ENCODE measurements at regions not wholly inside any gene's neighbourhood (a gene's known extent, or its start where the extent isn't known, plus 50 kb on each side); places are given as distances from the start of the nearest gene placed in this dataset.

DNA sequence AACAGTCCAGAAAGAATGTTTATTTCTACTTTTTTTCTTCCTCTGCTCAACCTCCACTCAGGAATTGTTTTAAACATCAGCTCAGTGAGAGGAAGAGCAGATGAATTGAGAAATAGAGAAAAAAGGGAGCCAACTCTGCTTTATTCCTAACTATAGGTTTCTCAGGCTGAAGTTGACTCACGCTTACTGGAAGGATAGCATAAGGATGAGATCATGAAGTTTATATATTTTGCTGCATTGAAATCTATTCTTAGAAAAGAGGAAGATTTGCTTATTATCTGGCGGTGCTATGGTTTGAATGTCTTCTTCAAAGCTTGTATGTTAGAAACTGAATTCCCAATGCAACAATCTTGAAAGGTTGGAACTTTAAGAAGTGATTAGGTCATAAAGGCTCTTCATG lies 1673.4 kb upstream of the PCDH7 start (continued):
- TF ChIP-seq, protein P1, sequence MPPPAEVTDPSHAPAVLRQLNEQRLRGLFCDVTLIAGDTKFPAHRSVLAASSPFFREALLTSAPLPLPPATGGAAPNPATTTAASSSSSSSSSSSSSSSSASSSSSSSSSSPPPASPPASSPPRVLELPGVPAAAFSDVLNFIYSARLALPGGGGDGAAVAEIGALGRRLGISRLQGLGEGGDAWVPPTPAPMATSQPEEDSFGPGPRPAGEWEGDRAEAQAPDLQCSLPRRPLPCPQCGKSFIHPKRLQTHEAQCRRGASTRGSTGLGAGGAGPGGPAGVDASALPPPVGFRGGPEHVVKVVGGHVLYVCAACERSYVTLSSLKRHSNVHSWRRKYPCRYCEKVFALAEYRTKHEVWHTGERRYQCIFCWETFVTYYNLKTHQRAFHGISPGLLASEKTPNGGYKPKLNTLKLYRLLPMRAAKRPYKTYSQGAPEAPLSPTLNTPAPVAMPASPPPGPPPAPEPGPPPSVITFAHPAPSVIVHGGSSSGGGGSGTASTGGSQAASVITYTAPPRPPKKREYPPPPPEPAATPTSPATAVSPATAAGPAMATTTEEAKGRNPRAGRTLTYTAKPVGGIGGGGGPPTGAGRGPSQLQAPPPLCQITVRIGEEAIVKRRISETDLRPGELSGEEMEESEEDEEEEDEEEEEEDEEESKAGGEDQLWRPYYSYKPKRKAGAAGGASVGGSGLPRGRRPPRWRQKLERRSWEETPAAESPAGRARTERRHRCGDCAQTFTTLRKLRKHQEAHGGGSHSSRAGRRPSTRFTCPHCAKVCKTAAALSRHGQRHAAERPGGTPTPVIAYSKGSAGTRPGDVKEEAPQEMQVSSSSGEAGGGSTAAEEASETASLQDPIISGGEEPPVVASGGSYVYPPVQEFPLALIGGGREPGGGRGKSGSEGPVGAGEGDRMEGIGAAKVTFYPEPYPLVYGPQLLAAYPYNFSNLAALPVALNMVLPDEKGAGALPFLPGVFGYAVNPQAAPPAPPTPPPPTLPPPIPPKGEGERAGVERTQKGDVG (CRISPR knock-in tag; IDR thresholded peaks at IDR 0.05): no peak
- TF ChIP-seq KDM1A (IDR thresholded peaks at IDR 0.05; ENCODE audit: borderline replicate concordance): no peak

DNA sequence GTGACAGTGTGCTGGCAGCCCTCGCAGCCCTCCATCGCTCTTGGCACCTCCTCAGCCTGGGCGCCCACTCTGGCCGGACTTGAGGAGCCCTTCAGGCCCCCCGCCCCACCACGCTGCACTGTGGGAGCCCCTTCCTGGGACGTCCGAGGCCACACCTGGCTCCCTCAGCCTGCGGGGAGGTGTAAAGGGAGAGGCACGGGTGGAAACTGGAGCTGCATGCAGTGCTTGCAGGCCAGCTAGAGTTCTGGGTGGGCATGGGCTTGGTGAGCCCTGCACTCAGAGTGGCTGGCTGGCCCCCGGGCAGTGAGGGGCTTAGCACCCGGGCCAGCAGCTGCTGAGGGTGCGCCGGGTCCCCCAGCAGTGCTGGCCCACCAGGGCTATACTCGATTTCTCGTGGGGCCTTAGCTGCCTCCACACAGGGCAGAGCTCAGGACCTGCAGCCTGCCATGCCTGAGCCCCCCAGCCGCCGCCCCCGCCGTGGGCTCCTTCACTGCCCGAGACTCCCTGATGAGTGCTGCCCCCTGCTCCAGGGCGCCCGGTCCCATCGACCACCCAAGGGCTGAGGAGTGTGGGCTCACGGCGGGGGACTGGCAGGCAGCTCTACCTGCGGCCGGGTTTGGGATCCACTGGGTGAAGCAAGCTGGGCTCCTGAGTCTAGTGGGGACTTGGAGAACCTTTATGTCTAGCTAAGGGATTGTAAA lies 1672.7 kb upstream of the PCDH7 start:
- H3K9me3 ChIP-seq (replicated peaks; ENCODE audit: control insufficient read depth, insufficient read depth, low read length): no peaks in the 10 kb centered on the region
- SMC1A ChIA-PET (ENCODE audit: uncharacterized antibody, unreplicated experiment): no interaction called here
- no peak for FAIRE-seq
- H3K79me2 ChIP-seq (ENCODE audit: control insufficient read depth, insufficient read depth, low read length): no peaks in the 10 kb centered on the region
- H3K9ac ChIP-seq (ENCODE audit: control insufficient read depth, insufficient read depth, low read length): no peak overlapping the region
- CTCF ChIA-PET: no interaction called here
- POLR2A ChIA-PET: no interaction called here
- ATAC-seq: no peak
- H3K4me2 ChIP-seq (ENCODE audit: control insufficient read depth, insufficient read depth): no peak overlapping the region
- TF ChIP-seq POU2F2 (IDR thresholded peaks at IDR 0.05; ENCODE audit: borderline replicate concordance, low read depth, low read length) (no peak), SMAD5 (IDR thresholded peaks at IDR 0.05; ENCODE audit: low read depth) (no peak), BRCA1 (IDR thresholded peaks at IDR 0.05; ENCODE audit: low read depth, low read length) (no peak)
- TF ChIP-seq, protein P2, sequence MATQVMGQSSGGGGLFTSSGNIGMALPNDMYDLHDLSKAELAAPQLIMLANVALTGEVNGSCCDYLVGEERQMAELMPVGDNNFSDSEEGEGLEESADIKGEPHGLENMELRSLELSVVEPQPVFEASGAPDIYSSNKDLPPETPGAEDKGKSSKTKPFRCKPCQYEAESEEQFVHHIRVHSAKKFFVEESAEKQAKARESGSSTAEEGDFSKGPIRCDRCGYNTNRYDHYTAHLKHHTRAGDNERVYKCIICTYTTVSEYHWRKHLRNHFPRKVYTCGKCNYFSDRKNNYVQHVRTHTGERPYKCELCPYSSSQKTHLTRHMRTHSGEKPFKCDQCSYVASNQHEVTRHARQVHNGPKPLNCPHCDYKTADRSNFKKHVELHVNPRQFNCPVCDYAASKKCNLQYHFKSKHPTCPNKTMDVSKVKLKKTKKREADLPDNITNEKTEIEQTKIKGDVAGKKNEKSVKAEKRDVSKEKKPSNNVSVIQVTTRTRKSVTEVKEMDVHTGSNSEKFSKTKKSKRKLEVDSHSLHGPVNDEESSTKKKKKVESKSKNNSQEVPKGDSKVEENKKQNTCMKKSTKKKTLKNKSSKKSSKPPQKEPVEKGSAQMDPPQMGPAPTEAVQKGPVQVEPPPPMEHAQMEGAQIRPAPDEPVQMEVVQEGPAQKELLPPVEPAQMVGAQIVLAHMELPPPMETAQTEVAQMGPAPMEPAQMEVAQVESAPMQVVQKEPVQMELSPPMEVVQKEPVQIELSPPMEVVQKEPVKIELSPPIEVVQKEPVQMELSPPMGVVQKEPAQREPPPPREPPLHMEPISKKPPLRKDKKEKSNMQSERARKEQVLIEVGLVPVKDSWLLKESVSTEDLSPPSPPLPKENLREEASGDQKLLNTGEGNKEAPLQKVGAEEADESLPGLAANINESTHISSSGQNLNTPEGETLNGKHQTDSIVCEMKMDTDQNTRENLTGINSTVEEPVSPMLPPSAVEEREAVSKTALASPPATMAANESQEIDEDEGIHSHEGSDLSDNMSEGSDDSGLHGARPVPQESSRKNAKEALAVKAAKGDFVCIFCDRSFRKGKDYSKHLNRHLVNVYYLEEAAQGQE (IDR thresholded peaks at IDR 0.05; ENCODE audit: low read depth, low read length): no peak
- no peak for DNase-seq (ENCODE audit: low read depth, low spot score)
- no peak overlapping the region for H3K4me3 ChIP-seq
- no peaks in the 10 kb centered on the region for H4K20me1 ChIP-seq (ENCODE audit: control insufficient read depth, insufficient read depth)
- in situ Hi-C loops (cut with MboI) (no loop called here), intact Hi-C loops (cut with micrococcal nuclease; ENCODE audit: unreplicated experiment) (no loop called here)
- no TSS peak for BruUV-seq (replicated peaks)
- WGBS (ENCODE audit: insufficient coverage, insufficient replicate concordance, low lambda C conversion rate, missing lambda C conversion rate): 50% methylated on average over 25 of the region's 28 CpGs
- no peaks in the 10 kb centered on the region for H3K27me3 ChIP-seq (replicated peaks in 1 of 2; ENCODE audit: control insufficient read depth in 2 of 2, insufficient read depth in 2 of 2, low read length in 1 of 2)
- RAD21 ChIA-PET (ENCODE audit: unreplicated experiment): no interaction called here
- H3K27ac ChIP-seq (ENCODE audit: control insufficient read depth, insufficient read depth): no peak overlapping the region
- H2AFZ ChIP-seq (ENCODE audit: control insufficient read depth, low read depth, low read length): no peak overlapping the region
- H3K36me3 ChIP-seq (ENCODE audit: control insufficient read depth in 2 of 2, insufficient read depth in 2 of 2, low read length in 1 of 2): no peaks in the 10 kb centered on the region
- H3K4me1 ChIP-seq (ENCODE audit: control insufficient read depth, insufficient read depth, low read length): no peaks in the 10 kb centered on the region

Measured in GM12878 (cell line).